GM19372 (cell line): ENCODE measurements at regions not wholly inside any gene's neighbourhood (a gene's known extent, or its start where the extent isn't known, plus 50 kb on each side); places are given as distances from the start of the nearest gene placed in this dataset.
"Not testable (repeated sequence)": the region's sequence is repeated elsewhere in the genome, so short reads cannot be mapped to it uniquely, and the experiment has no call there.

Source experiments
- ATAC-seq: cut with Tn5 transposase; IDR thresholded peaks from one replicate; pipeline ENCODE4 v1.9.1; 2021; ENCODE audit warnings: mild to moderate bottlenecking, low read depth, moderate library complexity; ENCODE audit not compliant: unreplicated experiment

DNA sequence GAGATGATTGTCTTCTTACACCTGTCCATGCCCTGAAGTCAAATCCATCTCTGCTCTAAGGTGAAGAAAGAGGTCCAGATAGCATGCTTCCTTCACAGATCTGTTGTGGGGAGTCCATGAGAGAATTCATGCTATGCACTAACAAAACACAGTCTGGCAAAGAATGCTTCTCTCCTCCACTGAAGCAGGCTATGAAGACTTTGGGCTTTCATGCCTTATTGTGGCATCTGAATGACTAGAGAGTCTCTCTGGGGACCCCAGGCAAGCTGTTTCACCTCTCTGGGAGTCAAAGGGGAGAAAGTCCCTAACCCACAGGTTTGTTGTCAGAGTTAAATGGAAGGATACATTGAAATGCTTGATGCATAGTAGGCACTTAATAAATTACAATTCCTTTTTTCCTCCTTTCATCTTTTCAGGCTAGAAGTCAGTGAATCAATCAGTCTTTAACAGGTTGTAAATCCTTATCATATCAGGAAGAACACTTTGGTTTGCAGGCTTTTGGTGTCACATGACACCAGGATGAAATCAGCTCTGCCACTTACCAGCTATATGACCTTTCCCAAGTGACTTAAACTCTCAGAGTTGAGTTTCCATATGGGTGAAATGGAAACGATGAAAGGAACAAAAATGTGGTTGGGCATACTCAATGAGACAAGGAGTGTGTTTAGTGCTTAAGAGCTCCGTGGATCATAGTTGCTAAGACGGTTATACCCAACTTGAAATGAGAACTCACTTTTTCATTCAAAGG is 200.1 kb upstream of the DAB1 start:
- ATAC-seq, result no peak

DNA sequence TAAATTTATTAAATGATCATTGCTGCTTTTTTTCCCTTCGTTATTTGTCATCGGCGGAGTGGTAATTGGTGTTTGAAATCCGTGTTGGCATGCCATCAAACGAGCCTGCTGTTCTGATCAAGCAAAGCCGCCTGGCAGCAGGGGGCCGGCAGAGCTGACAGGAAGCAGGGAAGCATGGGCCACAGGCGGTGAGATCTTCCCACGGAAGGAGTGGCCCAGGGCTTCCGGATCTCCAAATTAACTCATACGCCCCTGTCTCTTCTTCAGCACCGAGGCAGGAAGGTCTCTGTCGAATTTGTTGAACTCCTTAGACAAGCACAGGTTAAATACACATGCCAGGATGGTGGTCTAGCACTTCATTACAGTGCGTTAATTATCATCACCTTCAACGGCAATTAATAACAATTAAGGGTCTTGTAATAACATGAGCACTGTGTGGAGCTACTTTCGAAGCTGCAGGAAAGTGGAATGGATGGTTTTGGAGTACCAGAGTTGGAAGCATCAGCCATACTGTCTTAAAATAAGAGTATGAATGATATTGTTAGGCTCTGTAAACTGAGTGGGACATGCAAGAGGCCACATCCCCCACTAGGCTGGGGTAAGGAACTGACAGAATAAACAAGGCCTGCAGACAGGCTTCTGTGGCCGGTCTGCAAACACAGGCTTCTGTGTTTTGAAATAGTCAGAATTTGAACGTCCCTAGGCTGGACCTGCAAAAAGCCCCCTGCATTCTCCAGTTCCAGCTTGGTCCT is 199.4 kb upstream of the DAB1 start:
- no peak for ATAC-seq

DNA sequence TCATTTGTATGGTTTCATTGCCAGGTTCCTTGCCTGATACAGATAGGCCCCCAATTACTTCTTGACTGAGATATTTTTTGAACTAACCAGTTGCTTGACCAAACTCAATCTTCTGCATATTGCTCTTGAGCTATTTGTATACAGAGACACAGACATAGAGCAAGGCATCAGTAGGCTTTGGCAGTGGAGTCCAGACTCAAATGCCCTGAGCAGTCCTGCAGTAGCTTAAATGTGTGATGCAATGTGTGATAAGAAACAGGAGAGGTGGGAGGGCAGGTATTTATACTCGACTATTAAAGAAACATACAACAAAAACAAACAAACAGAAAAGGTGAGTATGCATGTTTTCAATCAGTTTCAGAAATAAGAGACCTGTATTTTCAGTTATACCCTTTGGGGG is 197.9 kb upstream of the DAB1 start:
- ATAC-seq, result no peak

DNA sequence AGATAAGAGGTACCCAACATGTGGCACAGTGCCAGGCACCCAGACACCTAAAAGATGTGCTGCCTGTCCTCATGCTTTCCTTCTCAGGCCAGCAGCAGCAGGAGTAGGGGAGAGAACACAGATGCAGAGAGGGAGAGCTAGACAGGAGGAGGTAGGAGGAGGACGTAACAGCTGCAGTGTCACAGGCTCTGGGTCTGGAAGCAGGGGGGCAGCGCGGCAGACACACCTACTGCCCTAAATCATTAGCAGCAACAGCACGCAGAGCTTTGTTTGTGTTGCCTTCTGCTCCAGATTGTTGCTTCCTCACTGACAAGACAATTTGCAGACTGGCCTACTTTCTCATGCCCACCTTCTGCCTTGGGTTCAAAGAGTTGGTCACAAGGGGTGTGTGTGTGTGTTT is 196.7 kb upstream of the DAB1 start:
- no peak for ATAC-seq

DNA sequence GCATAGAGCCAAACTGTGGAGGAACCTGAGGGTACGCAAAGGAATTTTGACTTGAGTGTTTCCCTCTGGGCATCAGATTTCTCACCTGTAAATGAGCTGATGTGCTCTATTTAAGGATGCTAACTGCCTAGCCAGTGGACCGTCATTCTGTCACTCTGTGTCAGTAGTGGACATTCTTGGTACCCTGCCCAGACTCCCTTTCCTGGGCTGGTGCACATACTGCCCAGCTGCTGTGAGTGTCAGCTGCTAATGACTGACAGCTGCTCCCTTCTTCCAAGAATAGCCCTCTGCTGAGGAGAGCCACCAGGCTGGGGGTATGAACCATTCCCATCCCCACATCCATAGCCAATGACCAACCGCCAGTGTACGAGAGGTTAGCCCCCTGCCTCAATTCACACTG is 193.1 kb upstream of the DAB1 start:
- ATAC-seq, result no peak

DNA sequence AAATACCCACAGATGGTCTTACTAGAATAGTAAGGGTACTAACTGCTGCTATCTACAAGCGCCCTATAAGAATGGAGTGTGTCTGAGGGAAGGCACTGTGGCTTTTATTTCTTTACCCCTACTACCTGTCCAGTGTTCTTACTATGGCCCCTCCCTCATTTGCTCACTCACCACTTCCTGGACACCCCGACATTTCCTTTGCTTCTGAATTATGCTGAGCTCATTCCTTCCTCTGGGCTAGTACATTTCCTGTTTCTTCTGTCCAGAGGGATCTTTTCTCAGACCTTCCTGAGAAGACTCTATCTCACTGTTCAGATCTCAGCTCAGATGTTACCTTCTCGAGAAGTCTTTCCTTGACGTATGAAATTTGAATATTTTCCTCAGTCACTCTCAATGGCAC is 192.1 kb upstream of the DAB1 start:
- ATAC-seq, result no peak

DNA sequence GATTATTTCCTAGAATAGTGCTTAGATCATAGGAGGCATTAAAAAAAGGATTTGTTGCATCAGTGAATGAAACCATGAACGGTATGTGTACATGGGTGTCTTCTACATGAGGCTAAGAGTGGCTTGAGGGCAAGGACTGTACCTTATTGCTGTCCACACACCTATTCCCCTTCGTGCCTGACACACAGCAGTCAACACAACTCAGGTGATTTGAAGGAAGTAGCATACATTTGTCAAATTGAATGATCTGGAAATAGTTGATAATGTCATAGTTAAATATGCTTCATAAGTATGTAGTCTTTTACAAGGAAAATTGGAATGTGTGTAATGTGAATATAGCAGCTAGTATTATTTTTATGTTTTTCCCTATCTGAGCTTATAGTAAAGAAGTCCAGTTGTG is 189.0 kb upstream of the DAB1 start:
- no peak for ATAC-seq

DNA sequence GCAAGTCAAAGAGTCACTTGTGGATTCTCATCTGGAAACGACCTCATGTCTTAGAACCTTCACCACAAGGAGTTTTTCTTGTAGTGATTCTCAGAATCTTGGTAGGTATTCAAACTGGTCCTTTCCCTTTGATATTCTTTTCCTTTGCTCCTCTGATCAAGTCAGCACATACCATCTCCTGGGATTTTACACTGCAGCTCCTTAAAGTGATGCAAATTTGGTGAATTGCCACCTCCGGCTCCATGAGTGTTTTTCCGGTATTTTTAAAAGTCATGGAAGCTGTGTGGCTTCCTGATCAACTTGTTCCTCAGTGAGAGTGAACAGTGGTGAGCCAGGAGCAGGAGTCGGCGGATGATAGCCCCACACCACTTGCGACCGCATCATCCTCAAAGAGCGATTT is 182.1 kb upstream of the DAB1 start:
- ATAC-seq, result no peak

DNA sequence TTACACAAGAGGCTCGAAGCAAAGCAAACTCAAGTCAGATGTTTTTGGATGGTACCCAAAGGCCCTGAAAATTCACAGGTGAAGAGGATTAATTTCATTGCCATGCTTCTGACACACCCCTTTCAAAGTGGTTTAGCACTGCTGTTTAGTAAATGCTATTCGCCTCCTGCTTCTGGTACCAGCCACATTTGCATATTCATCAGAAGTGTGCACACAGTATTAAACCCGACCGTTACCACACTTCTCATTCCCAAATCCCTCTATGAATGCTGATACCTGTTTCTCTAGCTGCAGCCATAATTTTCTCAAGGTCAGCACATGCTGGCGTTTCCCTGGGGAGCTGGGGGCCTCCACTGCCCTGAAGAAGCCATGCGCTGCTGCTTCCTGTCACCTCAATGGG is 179.8 kb upstream of the DAB1 start:
- ATAC-seq, result no peak

DNA sequence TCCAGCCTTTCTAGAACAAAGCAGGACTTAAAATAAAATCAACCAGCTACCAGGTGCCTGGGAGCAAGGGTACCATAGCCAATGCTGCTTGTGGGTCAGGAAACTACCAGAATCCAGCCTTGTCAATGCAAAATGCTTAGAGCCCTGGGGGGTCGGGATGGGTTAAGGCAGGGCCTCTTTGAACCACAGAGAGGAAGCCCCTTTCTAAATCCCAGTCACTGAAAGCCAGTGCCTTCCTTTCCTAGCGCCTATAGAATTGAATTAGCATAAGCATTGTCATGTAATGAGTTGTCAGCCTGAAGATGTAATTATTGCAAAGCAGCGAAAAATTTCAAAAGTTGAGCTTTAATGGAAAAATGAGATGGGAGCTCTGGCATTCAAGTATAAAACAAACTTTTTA is 176.6 kb upstream of the DAB1 start:
- ATAC-seq, result no peak

DNA sequence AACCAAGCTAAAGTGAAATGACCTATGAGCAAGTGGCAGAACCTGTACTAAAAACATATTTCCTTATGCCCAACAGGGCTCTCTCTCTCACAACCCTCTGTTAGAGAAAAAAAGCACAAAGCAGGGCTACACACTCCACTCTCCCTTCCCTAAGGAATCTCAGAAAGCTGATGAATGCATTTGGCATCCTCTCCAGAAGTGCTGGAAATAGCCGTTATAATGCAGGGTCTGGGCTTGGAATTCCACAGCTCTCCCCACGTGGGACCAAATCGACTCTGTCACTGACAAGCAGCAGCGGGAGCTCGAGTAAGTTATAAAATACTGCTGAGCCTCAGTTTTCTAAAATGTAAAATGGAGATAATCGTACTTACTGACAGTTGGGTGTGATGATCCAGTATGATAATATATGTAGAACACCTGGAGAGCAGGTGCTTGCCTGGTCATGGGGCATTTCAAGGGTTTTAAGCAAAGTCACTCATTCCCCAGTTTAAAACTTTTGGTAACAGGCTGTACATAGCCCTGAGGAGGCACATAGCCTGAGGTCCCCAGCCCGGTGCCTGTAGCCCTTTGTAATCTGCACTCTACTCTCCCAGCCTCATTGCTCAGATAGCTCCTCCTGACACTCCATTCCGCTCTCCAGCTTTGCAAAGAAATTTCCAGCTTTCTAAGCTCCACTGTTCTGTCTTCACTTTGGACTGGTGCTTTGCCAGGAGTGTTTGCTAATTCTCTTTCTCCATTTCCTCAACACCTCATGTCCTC is 175.6 kb upstream of the DAB1 start:
- ATAC-seq, result no peak

DNA sequence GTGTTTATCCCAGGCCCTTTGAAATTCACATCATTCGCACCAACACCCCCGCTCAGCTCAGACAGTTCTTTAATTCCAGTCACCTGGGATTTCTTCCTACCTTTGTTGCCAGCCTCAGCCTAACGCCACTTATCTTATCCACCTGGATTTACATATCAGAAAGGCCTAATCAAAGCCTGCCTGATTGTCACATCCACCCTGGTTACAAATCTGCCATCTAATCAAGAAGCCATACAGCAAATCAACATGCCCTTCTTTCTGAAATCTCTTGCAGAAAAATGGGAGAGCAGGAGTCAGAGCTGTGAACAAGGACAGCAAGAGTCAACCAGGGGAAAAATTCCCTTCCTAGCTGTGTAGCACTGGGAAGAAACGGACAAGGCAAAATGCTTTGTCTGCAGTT is 173.2 kb upstream of the DAB1 start:
- no peak for ATAC-seq

DNA sequence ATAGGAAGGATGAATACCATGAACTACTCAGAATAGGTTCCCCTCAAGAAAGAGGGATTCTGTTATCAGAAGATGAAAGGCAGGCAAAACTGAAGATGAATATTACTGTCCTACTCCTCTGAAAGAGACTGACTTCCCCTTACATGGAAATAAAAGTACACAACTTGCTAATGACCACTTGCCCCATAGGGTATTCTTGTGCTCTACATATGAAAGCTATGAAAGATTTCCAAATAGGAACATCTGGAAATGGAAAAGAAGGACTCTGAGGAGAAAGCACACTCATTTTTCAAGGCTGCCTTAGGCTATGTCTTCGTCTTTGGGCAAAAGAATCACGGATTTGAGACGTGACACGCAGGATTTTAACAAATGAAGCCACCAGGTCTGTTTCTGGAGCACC is 170.1 kb upstream of the DAB1 start:
- no peak for ATAC-seq

DNA sequence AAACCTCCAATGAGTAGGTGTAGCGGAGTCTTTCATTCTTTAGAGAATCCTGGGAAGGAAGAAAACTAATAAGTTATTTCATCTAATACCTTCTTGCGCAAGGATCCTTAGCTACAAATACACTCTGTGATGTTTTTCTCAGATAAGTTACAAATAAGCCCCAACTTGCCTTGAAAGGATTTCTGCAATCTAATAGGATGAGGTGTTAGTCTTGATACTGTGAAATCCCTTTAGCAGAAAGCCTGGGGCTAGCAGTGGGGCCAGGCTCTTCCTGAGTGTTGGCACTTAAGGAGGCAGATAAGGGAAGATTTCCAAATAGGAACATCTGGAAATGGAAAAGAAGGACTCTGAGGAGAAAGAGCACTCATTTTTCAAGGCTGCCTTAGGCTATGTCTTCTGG is 168.0 kb upstream of the DAB1 start:
- no peak for ATAC-seq

DNA sequence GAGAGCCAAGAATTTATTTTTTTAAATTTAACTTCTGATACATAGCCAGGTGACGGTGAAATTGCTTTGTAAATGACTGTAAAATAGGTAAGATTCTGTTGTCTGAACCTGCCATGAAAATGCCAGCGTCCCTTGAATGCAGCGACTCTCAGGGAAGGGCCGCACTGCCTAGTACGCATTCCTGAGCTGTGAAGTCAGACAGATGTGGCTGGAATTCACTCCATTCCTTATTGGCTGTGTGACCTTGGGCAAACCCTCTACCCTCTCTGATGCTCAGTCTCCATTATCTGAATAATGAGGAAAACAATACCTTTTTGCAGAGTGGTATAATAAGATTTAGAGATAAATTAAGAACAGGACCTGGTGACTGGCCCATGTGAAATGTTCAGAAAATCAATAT is 167.1 kb upstream of the DAB1 start:
- ATAC-seq, result no peak

DNA sequence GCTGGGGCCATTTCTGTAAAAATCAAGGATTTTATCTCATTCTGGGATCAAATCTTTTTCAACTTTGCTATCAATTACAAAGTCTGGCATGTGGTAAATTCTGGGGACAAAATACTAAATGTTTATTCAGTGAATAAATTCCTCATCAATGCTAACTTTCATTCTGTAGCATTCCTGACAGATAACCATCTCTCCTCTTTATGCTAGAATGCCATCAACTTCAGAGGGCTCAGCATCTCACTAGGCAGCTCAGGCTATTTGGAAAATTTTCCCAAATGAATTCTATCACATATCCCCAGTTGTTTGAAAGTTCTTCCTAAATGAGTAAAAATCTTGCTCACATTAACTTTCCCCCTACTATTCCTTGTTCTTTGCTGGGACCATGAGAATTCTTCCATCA is 163.0 kb upstream of the DAB1 start:
- ATAC-seq, result no peak

DNA sequence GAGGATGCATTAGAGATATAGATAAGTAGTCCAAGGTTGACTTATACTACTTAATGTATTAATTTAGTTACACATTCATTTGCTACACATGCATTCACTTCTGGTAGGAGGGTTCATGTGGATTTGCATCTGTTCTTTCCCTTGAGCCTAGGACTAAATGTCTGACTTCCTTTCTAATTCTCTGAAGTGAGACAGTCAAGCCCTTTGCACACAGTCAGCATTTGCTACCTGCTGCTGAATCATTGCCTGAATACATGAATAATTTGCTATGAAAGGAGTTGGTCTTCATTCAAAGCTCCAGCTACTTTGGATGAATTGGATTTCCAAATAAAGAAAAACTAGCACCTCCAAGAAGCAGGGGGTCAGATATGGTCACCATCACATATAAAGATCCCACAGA is 154.8 kb upstream of the DAB1 start:
- ATAC-seq, result no peak

DNA sequence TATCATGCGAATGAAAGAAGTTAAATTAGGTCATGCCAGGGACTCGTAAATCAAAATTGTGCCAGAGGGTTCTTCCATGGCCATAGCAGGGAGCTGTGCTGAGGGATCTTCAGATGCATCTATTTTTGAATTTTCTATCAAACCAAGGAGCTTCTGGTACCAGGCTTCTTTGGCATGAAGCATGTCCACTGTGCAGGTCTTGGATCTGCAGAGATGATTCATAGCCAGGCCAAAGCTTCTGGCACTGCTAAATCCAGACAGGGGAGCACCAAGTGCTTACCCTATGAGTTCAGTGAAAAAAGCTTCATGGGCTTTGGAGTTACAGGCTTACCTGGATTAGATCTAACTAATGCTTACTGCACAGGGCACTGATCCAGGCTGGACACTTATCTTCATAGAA is 154.2 kb upstream of the DAB1 start:
- no peak for ATAC-seq

DNA sequence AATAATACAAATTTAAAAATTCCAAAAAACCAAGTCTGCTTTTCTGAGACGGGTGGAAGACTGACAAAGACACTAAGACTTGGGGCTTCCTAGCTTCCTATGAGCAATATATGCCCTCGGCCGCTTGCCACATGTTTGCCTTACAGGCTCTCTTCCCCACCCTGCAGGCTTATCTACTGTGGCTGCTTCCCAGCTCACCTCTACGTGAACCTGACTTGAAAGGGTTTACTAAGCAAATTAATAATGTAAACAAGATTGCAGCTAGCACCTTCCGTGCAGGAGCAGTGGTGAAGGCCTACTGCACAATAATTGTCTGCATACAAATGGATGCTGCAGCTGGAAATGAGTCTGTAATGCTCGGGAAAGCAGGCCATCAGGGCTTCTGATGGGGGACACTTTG is 152.9 kb upstream of the DAB1 start:
- ATAC-seq, result no peak

DNA sequence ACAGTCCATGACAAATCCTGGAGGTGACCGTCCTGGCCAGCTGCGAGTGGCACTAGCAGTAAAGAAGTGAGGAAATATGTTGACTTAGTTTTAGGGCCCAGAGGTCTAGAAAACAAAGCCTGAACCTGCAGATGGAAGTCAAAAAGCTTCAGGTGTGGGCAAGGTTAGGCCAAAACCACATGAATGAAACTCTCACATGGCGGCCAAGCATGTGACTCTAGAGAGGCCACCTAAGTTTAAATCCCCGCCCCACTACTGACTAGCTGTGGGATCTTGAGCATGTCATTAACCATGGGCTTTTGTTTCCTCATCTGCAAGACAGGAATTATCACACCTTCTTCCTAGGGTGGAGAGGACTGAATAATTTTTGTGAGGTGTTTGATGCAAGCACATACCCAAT is 148.2 kb upstream of the DAB1 start:
- ATAC-seq, result no peak

DNA sequence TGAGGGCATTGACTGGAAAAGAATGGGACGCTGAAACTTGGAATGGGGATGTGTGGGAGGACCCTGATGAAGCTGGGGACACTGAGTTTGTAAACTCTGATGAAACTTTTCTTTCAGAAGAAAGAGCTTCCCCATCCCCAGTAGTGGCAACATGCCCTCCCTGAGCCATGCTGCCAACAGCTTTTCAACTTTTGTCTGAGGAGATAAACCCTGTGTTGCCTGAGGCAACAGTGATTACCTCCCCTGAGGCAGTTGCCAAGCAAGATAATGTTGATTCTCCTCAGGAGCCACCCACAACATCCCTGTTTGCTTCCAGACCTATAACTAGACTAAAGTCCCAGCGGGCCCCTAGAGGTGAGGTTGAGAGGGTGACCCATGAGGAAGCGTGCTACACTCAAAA is 134.2 kb upstream of the DAB1 start:
- not testable (repeated sequence) for ATAC-seq

DNA sequence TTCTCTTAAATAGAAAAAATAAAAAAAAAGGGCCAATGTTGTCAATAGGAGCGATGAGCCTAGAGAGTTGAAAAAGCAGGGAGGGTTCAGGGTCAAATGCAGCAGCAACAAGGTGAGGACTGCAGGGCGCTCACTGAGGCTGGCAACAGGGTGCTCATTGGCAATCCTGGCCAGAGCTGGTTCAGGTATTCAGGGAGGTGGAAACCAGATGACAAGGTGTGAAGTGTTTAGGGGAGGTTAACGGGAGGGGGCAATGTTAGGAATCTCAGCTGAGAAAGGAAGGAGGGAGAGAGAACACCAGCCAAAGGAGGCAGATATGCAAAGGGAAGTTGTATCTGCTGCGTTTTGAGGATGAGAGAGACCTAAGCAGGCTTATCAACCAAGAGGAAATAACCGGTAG is 129.8 kb upstream of the DAB1 start:
- ATAC-seq, result no peak
